Fibroblast of lung (primary cell): ENCODE measurements at regions not wholly inside any gene's neighbourhood (a gene's known extent, or its start where the extent isn't known, plus 50 kb on each side); places are given as distances from the start of the nearest gene placed in this dataset.

Experiments used
- CTCF ChIP-seq, 2 donors: IDR thresholded peaks in 1 of 2; conservative IDR thresholded peaks in 1 of 2; 1 replicate in 1 of 2; 2 replicates in 1 of 2; pipeline ENCODE4 v1.5.1; 2011 to 2012; ENCODE audit warnings: low read length in 2 of 2, control low read depth in 1 of 2, inconsistent platforms in 1 of 2, low read depth in 1 of 2, mild to moderate bottlenecking in 1 of 2
- EZH2 ChIP-seq: IDR thresholded peaks from 2 replicates; pipeline ENCODE4 v1.5.1; 2012; ENCODE audit warnings: low read length, control low read depth, mild to moderate bottlenecking; ENCODE audit errors: missing control alignments

GRCh38 chr4:155434904-155435303 lies 58.1 kb upstream of the MAP9 start:
- TF ChIP-seq CTCF (conservative IDR thresholded peaks at IDR 0.05 in 1 of 2, IDR thresholded peaks at IDR 0.05 in 1 of 2; ENCODE audit: low read depth in 1 of 2, low read length in 2 of 2): no peak
- no peak for TF ChIP-seq EZH2
